Caco-2 (cell line): ENCODE measurements at regions not wholly inside any gene's neighbourhood (a gene's known extent, or its start where the extent isn't known, plus 50 kb on each side); places are given as distances from the start of the nearest gene placed in this dataset.

ENCODE experiments used
- BruUV-seq: library from RNA; stranded (reverse); fragments of 400-500 nt; replicated peaks from 2 replicates; lab custom pipeline; 2021; lab: Mats Ljungman, UMichigan
- CTCF ChIA-PET: fragments of 300-600 bp; sonication (Branson Sonifier 250); formaldehyde crosslinking; loops from one replicate; lab custom pipeline; 2022; ENCODE audit warnings: antibody characterized with exemption; lab: Charles Lee
- POLR2A ChIA-PET: fragments of 300-600 bp; sonication (Branson Sonifier 250); formaldehyde crosslinking; loops from one replicate; lab custom pipeline; 2022; ENCODE audit warnings: antibody characterized with exemption; lab: Charles Lee
- DNase-seq, 2 experiments: peaks; one replicate each; pipeline versions ENCODE4 v3.0.0 to v3.0.0-alpha.2; 2020 to 2022
- H3K27me3 ChIP-seq: replicated peaks from 2 replicates; pipeline ENCODE4 v1.6.0; 2011; ENCODE audit warnings: low read length; ENCODE audit not compliant: control insufficient read depth, insufficient read depth
- H3K36me3 ChIP-seq: 2 replicates; pipeline ENCODE4 v1.5.1; 2011; ENCODE audit warnings: low read length; ENCODE audit not compliant: control insufficient read depth, insufficient read depth
- H3K4me1 ChIP-seq: fragments of 250-450 bp; sonication (Bioruptor Pico); 2 replicates; pipeline ENCODE4 v1.5.1; 2020; ENCODE audit warnings: mild to moderate bottlenecking
- H3K4me3 ChIP-seq: 2 replicates; pipeline ENCODE4 v1.5.1; 2011; ENCODE audit warnings: low read depth, mild to moderate bottlenecking, control low read depth, low read length
- H3K9me3 ChIP-seq: fragments of 250-450 bp; sonication (Bioruptor Pico); 2 replicates; pipeline ENCODE4 v1.5.1; 2020; ENCODE audit warnings: mild to moderate bottlenecking, moderate library complexity
- H3K27ac Mint-ChIP-seq: one replicate; pipeline ENCODE4 v1.8.0; 2022; ENCODE audit warnings: mixed read lengths; ENCODE audit not compliant: unreplicated experiment
- H3K27me3 Mint-ChIP-seq: one replicate; pipeline ENCODE4 v1.8.0; 2022; ENCODE audit warnings: mixed read lengths; ENCODE audit not compliant: insufficient read depth, unreplicated experiment
- H3K36me3 Mint-ChIP-seq: one replicate; pipeline ENCODE4 v1.8.0; 2022; ENCODE audit warnings: mild to moderate bottlenecking, mixed read lengths; ENCODE audit not compliant: insufficient read depth, unreplicated experiment
- H3K4me1 Mint-ChIP-seq: one replicate; pipeline ENCODE4 v1.8.0; 2022; ENCODE audit warnings: low read depth, mixed read lengths; ENCODE audit not compliant: unreplicated experiment
- H3K4me3 Mint-ChIP-seq: one replicate; pipeline ENCODE4 v1.8.0; 2022; ENCODE audit warnings: mild to moderate bottlenecking, moderate library complexity, mixed read lengths; ENCODE audit not compliant: unreplicated experiment
- H3K9me3 Mint-ChIP-seq: one replicate; pipeline ENCODE4 v1.8.0; 2022; ENCODE audit warnings: mixed read lengths; ENCODE audit not compliant: unreplicated experiment
- intact Hi-C: fragments of 100-400 bp; cut with micrococcal nuclease; formaldehyde crosslinking; loops from one replicate; pipeline ENCODE4 v1.10.0; 2022; ENCODE audit not compliant: unreplicated experiment
- TF ChIP-seq, protein P1 (sequence below), 2 experiments: fragments of 200-600 bp in 1 of 2; IDR thresholded peaks; 1 replicate in 1 of 2; 2 replicates in 1 of 2; pipeline versions ENCODE4 v1.5.1 to v1.8.0; 2011 to 2022; ENCODE audit warnings: antibody characterized with exemption in 1 of 2, control low read depth in 1 of 2, inconsistent platforms in 1 of 2, low read depth in 1 of 2, low read length in 1 of 2, mild to moderate bottlenecking in 1 of 2, moderate library complexity in 1 of 2; ENCODE audit not compliant: insufficient read depth in 1 of 2, severe bottlenecking in 1 of 2, unreplicated experiment in 1 of 2

DNA sequence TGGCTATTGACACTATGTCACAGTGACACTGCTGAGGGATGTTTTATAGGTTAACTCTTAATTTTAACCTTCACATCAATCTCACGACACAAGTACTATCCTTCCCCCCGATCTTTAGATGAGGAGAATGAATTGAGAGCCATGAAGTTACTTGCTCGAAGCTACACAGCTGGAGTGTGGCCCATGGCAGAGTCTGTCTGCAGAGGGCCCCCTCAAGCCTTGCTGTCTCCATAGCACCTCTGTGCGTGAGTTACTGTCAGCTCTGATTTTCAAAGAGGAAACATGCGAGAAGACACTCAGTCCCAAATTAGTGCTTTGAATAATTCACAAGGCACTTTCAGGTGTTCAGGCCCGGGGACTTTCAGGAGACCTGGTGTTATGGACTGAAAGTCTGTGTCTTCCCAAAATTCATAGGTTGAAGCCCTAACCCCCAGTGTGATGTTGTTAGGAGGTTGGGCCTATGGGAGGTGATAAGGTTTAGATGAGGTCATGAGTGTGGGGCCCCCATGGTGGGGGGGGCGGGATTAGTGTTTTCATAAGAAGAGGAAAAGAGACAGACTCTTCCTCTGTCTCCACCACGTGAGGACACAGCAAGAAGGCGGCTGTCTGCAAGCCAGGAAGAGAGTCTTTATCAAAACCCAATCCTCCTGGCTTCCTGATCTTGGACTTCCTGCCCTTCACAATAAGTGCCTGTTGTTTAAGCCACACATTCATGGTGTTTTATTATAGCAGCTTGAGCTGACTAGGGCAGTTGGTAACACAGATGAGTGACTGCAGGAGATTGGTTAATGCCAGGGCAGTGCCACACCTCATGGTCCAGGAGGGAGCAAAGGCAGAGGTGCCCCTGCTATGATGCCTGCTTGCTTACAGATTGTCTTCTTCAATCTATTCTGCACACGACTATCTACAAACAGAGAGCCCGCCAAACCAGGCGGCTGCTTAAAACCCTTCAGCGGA lies 281.8 kb downstream of the HAPSTR1 start:
- peaks cover 5% of the 10 kb centered on the region for H3K27me3 Mint-ChIP-seq
- no peaks in the 10 kb centered on the region for H3K9me3 Mint-ChIP-seq
- no peaks in the 10 kb centered on the region for H3K4me1 Mint-ChIP-seq
- no peak overlapping the region for H3K4me3 Mint-ChIP-seq
- intact Hi-C loops: no loop called here
- Histone ChIP-seq H3K27me3 (no peaks in the 10 kb centered on the region), H3K4me1 (no peaks in the 10 kb centered on the region), H3K9me3 (no peaks in the 10 kb centered on the region), H3K36me3 (no peaks in the 10 kb centered on the region), H3K4me3 (no peak overlapping the region)
- TF ChIP-seq, protein P1, sequence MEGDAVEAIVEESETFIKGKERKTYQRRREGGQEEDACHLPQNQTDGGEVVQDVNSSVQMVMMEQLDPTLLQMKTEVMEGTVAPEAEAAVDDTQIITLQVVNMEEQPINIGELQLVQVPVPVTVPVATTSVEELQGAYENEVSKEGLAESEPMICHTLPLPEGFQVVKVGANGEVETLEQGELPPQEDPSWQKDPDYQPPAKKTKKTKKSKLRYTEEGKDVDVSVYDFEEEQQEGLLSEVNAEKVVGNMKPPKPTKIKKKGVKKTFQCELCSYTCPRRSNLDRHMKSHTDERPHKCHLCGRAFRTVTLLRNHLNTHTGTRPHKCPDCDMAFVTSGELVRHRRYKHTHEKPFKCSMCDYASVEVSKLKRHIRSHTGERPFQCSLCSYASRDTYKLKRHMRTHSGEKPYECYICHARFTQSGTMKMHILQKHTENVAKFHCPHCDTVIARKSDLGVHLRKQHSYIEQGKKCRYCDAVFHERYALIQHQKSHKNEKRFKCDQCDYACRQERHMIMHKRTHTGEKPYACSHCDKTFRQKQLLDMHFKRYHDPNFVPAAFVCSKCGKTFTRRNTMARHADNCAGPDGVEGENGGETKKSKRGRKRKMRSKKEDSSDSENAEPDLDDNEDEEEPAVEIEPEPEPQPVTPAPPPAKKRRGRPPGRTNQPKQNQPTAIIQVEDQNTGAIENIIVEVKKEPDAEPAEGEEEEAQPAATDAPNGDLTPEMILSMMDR (IDR thresholded peaks at IDR 0.05; ENCODE audit: insufficient read depth in 1 of 2, low read depth in 1 of 2, low read length in 1 of 2, severe bottlenecking in 1 of 2, unreplicated experiment in 1 of 2): no peak
- POLR2A ChIA-PET: no interaction called here
- no peak for DNase-seq
- no peak overlapping the region for H3K27ac Mint-ChIP-seq
- no TSS peak for BruUV-seq
- CTCF ChIA-PET: no interaction called here
- no peaks in the 10 kb centered on the region for H3K36me3 Mint-ChIP-seq

- TF ChIP-seq, protein P1 (IDR thresholded peaks at IDR 0.05; ENCODE audit: insufficient read depth in 1 of 2, low read depth in 1 of 2, low read length in 1 of 2, severe bottlenecking in 1 of 2, unreplicated experiment in 1 of 2): no peak
- Histone ChIP-seq H3K9me3 (no peaks in the 10 kb centered on the region), H3K36me3 (no peaks in the 10 kb centered on the region), H3K4me1 (no peaks in the 10 kb centered on the region), H3K4me3 (no peak overlapping the region), H3K27me3 (no peaks in the 10 kb centered on the region)
- no peak overlapping the region for H3K27ac Mint-ChIP-seq
- DNase-seq: no peak
- CTCF ChIA-PET: interaction anchor here (0.7 kb wide), 1 partner anchor 9 kb away, joined by 3 read pairs; no protein-coding TSS in a partner anchor
- intact Hi-C loops: no loop called here
- H3K27me3 Mint-ChIP-seq: peaks cover 5% of the 10 kb centered on the region
- no peaks in the 10 kb centered on the region for H3K36me3 Mint-ChIP-seq
- H3K4me3 Mint-ChIP-seq: no peak overlapping the region
- no peaks in the 10 kb centered on the region for H3K9me3 Mint-ChIP-seq
- POLR2A ChIA-PET: no interaction called here
- no TSS peak for BruUV-seq
- H3K4me1 Mint-ChIP-seq: no peaks in the 10 kb centered on the region
Observed at GRCh38 chr16:9374061-9374460, 282.6 kb downstream of the HAPSTR1 start.

- Mint-ChIP-seq H3K9me3 (peaks cover 8% of the 10 kb centered on the region), H3K27me3 (peaks cover 8% of the 10 kb centered on the region), H3K36me3 (no peaks in the 10 kb centered on the region), H3K4me3 (no peak overlapping the region), H3K4me1 (no peaks in the 10 kb centered on the region), H3K27ac (no peak overlapping the region)
- no peak overlapping the region for H3K4me3 ChIP-seq
- DNase-seq: no peak
- intact Hi-C loops: no loop called here
- H3K27me3 ChIP-seq: no peaks in the 10 kb centered on the region
- H3K36me3 ChIP-seq: no peaks in the 10 kb centered on the region
- H3K9me3 ChIP-seq: no peaks in the 10 kb centered on the region
- no TSS peak for BruUV-seq
- TF ChIP-seq, protein P1 (IDR thresholded peaks at IDR 0.05; ENCODE audit: insufficient read depth in 1 of 2, low read depth in 1 of 2, low read length in 1 of 2, severe bottlenecking in 1 of 2, unreplicated experiment in 1 of 2): no peak
- CTCF ChIA-PET: no interaction called here
- no peaks in the 10 kb centered on the region for H3K4me1 ChIP-seq
- POLR2A ChIA-PET: interaction anchor here (0.5 kb wide), 1 partner anchor 9 kb away, joined by 3 read pairs; no protein-coding TSS in a partner anchor
Observed at GRCh38 chr16:9378876-9379275, 287.4 kb downstream of the HAPSTR1 start.
